ENCODE measurements at regions not wholly inside any gene's neighbourhood (a gene's known extent, or its start where the extent isn't known, plus 50 kb on each side); places are given as distances from the start of the nearest gene placed in this dataset.

DNA sequence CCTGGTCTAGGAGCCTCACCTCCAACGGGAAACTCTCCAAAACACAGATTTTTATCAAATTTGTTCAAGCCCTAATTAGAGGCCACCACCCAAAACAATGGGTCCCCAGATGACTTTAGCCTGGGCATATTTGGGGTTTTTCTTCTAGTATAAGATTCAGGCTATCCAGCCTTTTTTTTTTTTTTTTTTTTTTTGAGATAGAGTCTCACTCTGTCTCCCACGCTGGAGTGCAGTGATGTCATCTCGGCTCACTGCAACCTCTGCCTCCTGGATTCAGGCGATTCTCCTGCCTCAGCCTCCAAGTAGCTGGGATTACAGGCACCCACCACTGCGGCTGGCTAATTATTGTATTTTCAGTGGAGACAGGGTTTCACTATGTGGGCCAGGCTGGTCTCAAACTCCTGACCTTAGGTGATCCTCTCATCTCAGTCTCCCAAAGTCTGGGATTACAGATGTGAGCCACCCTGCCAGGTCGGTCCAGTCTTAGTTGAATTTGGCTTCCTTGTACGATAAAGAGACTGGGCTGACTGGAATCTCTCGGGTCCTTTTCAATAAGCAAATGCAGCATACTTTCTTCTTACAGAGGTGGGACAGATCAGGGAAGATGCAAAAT is 91.4 kb upstream of the KLF6 start (continued):
- TF ChIP-seq, protein P1, sequence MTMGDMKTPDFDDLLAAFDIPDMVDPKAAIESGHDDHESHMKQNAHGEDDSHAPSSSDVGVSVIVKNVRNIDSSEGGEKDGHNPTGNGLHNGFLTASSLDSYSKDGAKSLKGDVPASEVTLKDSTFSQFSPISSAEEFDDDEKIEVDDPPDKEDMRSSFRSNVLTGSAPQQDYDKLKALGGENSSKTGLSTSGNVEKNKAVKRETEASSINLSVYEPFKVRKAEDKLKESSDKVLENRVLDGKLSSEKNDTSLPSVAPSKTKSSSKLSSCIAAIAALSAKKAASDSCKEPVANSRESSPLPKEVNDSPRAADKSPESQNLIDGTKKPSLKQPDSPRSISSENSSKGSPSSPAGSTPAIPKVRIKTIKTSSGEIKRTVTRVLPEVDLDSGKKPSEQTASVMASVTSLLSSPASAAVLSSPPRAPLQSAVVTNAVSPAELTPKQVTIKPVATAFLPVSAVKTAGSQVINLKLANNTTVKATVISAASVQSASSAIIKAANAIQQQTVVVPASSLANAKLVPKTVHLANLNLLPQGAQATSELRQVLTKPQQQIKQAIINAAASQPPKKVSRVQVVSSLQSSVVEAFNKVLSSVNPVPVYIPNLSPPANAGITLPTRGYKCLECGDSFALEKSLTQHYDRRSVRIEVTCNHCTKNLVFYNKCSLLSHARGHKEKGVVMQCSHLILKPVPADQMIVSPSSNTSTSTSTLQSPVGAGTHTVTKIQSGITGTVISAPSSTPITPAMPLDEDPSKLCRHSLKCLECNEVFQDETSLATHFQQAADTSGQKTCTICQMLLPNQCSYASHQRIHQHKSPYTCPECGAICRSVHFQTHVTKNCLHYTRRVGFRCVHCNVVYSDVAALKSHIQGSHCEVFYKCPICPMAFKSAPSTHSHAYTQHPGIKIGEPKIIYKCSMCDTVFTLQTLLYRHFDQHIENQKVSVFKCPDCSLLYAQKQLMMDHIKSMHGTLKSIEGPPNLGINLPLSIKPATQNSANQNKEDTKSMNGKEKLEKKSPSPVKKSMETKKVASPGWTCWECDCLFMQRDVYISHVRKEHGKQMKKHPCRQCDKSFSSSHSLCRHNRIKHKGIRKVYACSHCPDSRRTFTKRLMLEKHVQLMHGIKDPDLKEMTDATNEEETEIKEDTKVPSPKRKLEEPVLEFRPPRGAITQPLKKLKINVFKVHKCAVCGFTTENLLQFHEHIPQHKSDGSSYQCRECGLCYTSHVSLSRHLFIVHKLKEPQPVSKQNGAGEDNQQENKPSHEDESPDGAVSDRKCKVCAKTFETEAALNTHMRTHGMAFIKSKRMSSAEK (CRISPR knock-in tag; IDR thresholded peaks at IDR 0.05; ENCODE audit: borderline replicate concordance): no peak
- TF ChIP-seq CREM (CRISPR knock-in tag; IDR thresholded peaks at IDR 0.05) (no peak), CREB1 (CRISPR knock-in tag; IDR thresholded peaks at IDR 0.05) (no peak)

DNA sequence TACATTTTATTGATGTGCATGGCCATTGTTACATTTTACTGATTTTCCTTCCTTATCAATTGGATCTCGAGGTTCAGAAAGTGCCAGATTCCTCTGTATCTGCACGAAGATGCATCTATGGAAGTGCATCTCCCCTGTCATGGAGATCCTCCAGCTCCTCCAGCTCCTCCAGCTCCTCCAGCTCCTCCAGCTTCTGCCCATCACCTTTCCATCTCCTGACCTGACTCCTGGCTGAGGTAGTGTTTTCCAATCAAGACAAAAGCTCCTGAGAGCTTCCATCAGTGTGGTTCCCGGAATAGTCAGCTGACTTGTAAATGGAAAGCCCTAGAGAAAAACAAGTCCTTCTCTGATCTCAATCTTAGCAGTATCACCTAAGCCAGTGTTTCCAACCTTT is 90.8 kb upstream of the KLF6 start:
- ATAC-seq: no peak
- POLR2A ChIA-PET: interaction anchor here (0.8 kb wide), 1 partner anchor 91 kb away, joined by 4 read pairs; the partner anchor contains the start of gene KLF6
- Mint-ChIP-seq H3K36me3 (no peaks in the 10 kb centered on the region), H3K4me3 (no peak overlapping the region), H3K4me1 (peaks cover 25% of the 10 kb centered on the region), H3K27me3 (ENCODE audit: low read depth) (no peaks in the 10 kb centered on the region), H3K9me3 (no peaks in the 10 kb centered on the region), H3K27ac (no peak overlapping the region)
- DNase-seq (ENCODE audit: low spot score): no peak
- no peak for TF ChIP-seq ATF3 (CRISPR knock-in tag; conservative IDR thresholded peaks at IDR 0.05)
- TF ChIP-seq, protein P2, sequence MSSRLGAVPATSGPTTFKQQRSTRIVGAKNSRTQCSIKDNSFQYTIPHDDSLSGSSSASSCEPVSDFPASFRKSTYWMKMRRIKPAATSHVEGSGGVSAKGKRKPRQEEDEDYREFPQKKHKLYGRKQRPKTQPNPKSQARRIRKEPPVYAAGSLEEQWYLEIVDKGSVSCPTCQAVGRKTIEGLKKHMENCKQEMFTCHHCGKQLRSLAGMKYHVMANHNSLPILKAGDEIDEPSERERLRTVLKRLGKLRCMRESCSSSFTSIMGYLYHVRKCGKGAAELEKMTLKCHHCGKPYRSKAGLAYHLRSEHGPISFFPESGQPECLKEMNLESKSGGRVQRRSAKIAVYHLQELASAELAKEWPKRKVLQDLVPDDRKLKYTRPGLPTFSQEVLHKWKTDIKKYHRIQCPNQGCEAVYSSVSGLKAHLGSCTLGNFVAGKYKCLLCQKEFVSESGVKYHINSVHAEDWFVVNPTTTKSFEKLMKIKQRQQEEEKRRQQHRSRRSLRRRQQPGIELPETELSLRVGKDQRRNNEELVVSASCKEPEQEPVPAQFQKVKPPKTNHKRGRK (CRISPR knock-in tag; IDR thresholded peaks at IDR 0.05; ENCODE audit: borderline replicate concordance): no peak
- TF ChIP-seq E2F1 (CRISPR knock-in tag; IDR thresholded peaks at IDR 0.05): no peak
- no peak for TF ChIP-seq IRF2 (CRISPR knock-in tag; IDR thresholded peaks at IDR 0.05; ENCODE audit: borderline replicate concordance, low read depth)
- CTCF ChIA-PET: interaction anchor here (0.6 kb wide), 1 partner anchor 10 kb away, joined by 3 read pairs; no protein-coding TSS in a partner anchor

GRCh38 chr10:3874990-3875841 is 90.2 kb upstream of the KLF6 start:
- POLR2A ChIA-PET: interaction anchor here (0.8 kb wide), 1 partner anchor 90 kb away, joined by 4 read pairs; the partner anchor contains the start of gene KLF6
- TF ChIP-seq SMAD4 (CRISPR knock-in tag; IDR thresholded peaks at IDR 0.05) (no peak), JAZF1 (CRISPR knock-in tag; IDR thresholded peaks at IDR 0.05) (no peak), SOX15 (CRISPR knock-in tag; IDR thresholded peaks at IDR 0.05) (no peak), ZNF425 (CRISPR knock-in tag; conservative IDR thresholded peaks at IDR 0.05) (no peak)
- TF ChIP-seq, protein P3, sequence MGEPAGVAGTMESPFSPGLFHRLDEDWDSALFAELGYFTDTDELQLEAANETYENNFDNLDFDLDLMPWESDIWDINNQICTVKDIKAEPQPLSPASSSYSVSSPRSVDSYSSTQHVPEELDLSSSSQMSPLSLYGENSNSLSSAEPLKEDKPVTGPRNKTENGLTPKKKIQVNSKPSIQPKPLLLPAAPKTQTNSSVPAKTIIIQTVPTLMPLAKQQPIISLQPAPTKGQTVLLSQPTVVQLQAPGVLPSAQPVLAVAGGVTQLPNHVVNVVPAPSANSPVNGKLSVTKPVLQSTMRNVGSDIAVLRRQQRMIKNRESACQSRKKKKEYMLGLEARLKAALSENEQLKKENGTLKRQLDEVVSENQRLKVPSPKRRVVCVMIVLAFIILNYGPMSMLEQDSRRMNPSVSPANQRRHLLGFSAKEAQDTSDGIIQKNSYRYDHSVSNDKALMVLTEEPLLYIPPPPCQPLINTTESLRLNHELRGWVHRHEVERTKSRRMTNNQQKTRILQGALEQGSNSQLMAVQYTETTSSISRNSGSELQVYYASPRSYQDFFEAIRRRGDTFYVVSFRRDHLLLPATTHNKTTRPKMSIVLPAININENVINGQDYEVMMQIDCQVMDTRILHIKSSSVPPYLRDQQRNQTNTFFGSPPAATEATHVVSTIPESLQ (CRISPR knock-in tag; IDR thresholded peaks at IDR 0.05): no peak
- TF ChIP-seq, protein P4, sequence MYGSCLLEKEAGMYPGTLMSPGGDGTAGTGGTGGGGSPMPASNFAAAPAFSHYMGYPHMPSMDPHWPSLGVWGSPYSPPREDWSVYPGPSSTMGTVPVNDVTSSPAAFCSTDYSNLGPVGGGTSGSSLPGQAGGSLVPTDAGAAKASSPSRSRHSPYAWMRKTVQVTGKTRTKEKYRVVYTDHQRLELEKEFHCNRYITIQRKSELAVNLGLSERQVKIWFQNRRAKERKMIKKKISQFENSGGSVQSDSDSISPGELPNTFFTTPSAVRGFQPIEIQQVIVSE (CRISPR knock-in tag; IDR thresholded peaks at IDR 0.05; ENCODE audit: borderline replicate concordance): no peak
- TF ChIP-seq, protein P2 (CRISPR knock-in tag; IDR thresholded peaks at IDR 0.05; ENCODE audit: borderline replicate concordance): no peak
- ATAC-seq (no peak), DNase-seq (ENCODE audit: low spot score) (no peak)
- no peak overlapping the region for H3K4me3 Mint-ChIP-seq
- H3K36me3 Mint-ChIP-seq: no peaks in the 10 kb centered on the region
- no peaks in the 10 kb centered on the region for H3K27me3 Mint-ChIP-seq (ENCODE audit: low read depth)
- CTCF ChIA-PET: interaction anchor here (0.6 kb wide), 1 partner anchor 11 kb away, joined by 3 read pairs; no protein-coding TSS in a partner anchor
- no peak overlapping the region; the same call in 1 of the 2 replicates for H3K27ac Mint-ChIP-seq
- peaks cover 25% of the 10 kb centered on the region for H3K4me1 Mint-ChIP-seq
- H3K9me3 Mint-ChIP-seq: no peaks in the 10 kb centered on the region
